NCI-H748 treated with DMSO at 0.1 percent for 48 hours (cell line): ENCODE measurements at regions not wholly inside any gene's neighbourhood (a gene's known extent, or its start where the extent isn't known, plus 50 kb on each side); places are given as distances from the start of the nearest gene placed in this dataset.

Source experiments
- DNase-seq: peaks from one replicate; lab custom pipeline; 2025; lab: John Stamatoyannopoulos, UW

DNA sequence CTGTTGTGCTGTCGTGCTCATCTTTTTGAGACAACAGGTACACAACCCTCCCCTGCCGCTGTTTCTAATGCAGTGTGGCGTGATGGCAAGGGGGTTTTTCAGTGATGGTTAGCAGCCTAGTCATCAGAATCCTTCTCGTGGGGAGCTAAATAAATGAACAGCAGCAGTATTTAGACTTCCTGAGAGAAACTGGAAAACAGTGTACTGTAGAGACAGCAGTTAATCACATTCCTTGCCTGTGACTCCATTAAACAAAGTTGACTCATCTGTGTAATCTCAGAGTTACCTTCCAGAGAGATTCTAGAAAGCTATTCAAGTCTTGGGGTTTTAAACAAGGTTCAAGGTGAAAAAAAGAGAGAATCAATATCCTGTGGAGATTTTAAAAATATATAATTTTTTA, 1753.2 kb upstream of the PCDH7 start:
- no peak for DNase-seq

DNA sequence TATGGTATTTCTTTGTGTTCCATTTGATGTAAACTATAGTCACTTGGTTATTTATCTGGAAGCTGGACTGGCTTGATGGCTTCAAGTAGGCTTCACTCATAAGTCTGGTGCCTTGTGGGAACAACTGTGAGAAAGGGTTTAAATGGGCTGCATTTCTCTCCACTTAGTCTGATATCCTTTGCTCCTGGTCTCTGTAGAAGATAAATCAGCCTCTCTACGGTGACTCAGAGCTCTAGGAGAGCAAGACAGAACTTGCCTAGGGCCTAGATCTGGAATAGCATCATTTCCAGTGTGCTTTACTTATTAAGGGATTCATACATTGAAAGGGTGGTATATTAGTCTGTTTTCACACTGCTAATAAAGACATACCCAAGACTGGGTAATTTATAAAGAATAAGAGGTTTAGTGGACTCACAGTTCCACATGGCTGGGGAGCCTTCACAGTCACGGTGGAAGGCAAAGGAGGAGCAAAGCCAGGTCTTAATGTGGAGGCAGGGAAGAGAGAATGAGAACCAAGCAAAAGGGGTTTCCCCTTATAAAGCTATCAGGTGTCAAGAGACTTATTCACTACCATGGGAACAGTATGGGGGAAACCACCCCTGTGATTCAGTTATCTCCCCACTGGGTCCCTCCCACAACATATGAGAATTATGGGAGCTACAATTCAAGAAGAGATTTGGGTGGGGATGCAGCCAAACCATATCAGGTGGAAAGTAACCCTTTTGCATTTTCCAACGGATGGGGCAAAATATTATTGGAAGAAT, 1746.4 kb upstream of the PCDH7 start:
- DNase-seq = no peak

DNA sequence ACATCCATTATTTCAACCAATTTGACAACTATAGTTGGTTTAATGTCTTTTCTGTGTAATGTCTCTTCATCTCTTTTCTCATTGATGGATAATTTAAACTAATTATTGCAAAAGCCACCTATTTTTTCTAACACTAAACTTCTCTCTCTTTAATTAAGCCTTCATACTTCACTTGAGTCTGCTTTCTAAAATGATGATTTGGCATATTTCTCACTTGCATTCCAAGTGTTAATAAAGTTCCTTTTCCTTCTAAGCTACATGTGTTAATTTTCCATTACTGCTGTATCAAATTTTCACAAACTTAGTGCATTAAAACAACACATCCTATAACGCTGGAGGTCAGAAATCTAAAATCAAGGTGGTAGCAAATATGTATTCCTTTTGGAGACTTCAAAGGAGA, 1743.8 kb upstream of the PCDH7 start:
- DNase-seq = no peak

DNA sequence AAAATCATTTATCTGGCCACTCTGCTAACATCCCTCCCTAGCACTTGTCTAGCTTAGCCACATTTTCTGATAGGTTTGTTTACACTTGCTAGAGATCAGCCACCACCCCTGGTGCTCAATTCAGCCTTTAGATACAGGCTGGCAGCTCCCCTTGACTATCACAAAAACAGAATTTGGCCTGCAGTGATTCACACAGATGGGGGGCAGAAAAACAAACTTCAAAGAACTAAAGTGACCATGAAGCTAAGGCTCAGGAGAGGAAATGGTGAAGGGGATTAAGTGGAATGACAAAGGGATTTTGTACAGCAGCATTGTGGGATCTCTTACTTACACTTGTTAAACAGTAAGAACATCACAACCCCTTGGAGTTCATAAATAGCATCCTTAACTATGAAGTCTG, 1718.0 kb upstream of the PCDH7 start:
- DNase-seq = no peak

DNA sequence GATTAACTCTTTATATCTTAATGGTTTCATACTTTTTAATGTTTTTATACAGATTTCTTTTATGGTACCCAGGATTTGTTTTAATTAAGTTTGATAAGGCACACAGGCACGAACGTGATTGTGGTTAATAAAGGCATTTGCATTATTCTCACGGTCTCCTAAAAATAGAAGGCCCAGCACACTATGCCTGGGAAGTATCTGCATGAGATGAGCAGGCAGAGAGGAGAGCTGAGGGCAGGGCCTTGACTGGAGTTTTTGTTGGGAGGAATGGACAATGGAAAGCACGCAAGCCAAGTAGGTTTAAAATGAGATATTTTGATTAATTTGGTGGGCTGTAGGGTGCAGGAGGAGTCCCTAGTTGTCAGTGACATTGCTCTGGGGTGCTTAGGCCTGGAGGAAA, 1714.3 kb upstream of the PCDH7 start:
- DNase-seq = no peak

DNA sequence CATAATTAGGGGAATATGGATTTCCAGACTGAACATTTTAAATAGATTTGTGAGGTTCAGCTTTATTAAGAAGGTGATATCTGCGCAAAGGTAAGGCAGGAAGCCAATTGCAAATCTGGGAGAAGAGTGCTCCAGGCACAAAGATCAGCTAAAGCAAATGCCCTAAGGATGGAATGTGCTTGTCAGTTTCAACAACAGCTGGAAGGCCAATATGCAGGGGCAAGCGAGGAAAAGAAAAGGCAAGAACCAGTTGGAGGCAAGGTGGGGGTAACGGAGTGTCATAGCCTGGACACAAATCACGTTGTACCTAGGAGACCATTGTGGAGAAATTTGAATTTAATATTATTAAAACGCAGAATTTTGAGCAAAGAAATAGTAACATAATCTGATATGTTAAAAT, 1710.3 kb upstream of the PCDH7 start:
- no peak for DNase-seq

DNA sequence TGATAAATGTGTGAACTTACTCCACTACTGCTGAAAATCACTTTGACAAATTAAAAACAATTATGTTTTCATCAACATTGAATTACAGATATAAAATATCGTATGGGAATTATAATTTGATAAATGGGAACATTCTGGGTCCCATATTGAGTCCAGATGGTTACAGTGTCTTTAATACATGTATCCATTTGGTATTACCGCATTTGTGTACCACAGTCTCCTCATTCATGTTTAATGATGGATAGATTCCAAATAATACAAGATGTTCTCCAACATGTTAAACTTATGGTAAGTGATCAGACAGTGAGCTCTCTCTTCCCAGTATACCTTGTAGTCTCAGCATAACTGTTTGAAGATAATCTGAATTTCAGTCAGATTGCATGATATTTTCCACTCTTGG, 1706.8 kb upstream of the PCDH7 start:
- DNase-seq = no peak

DNA sequence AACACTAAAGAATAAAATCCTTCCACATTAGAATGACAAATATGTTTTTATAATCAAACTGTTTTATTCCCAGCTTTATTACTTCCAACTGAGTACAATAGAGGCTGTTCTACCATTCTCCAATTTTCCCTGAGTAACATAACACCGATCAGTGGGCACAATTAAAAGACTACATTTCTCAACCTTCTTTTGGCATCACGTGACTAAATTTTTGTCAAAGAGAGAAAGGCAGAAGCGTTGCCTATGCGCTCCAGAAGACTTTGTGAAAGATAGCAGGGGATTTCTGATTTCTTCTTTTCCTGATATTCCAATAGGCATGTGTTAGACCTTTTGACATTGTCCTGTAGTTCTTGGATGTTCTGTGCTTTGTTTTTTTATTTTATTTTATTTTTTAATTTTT, 1705.6 kb upstream of the PCDH7 start:
- DNase-seq = no peak

DNA sequence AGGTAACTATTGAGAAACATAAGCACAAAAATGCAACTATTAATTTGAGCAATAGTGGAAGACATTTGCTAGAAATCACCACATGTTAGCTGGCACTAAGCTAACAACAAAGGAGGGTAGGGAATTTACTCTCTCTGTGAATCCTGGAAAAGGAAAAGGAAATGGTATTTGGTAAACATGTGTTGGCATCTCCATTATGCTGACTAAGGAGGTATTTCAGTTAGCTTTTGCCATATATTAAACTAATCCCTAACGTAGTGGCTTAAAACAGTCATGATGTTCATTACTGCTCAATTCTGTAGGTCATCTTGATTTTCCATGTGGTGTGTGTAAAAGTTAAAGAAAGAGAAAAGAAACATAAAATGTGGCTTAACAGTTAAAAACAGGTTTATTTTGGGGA, 1686.5 kb upstream of the PCDH7 start:
- no peak for DNase-seq

DNA sequence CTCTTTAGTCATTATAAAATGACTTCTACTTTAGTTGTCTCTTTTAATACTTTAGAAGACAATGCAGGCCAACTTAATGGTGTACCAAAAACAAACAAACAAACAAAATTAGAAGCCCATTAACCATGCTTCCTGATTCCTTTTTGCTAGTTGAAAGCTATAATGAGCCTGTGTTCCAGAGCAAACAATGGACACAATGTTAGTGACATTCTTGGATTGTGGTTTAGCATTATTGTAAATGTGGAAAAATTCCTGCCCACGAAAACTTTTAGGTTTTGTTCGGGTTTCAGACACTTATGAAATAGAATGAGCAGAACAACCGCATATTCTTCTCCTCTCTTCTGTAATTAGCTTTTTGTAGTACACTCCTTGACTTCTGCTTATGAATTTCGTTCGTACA, 1682.7 kb upstream of the PCDH7 start:
- DNase-seq = no peak

DNA sequence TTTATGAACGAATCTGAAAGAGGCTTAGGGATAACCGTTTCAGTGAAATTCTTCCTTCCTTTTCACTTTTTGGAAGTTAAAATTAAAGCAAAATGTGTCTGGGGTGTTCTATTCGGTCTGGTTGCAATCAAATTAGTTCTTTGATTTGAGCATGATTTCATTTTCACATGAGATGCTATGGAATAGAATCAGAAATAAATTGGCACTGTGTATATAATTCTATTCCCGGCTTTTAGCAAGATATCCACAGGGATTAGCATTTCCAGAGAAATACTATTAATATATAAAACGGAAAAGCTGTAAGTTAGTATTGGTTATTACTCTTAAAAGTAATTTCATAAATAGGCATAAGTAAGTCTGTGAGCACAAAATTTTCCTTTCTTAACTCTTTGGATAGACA, 1676.8 kb upstream of the PCDH7 start:
- no peak for DNase-seq

DNA sequence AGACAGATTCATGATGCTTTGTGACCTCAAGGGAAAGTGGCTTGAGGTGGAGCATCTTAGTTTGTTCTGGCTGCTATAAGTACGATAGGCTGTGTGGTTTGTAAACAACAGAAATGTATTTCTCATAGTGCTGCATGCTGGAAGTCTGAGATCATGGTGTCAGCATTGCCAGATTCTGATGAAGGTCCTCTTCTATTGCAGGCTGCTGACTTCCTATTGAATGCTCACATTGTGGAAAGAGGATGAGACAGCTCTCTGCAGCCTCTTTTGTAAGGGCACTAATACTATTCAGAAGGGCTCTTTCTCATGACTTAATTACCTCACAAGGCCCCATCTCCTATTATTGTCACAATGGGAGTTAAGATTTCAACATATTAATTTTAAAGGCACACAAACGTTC, 1674.0 kb upstream of the PCDH7 start:
- no peak for DNase-seq

DNA sequence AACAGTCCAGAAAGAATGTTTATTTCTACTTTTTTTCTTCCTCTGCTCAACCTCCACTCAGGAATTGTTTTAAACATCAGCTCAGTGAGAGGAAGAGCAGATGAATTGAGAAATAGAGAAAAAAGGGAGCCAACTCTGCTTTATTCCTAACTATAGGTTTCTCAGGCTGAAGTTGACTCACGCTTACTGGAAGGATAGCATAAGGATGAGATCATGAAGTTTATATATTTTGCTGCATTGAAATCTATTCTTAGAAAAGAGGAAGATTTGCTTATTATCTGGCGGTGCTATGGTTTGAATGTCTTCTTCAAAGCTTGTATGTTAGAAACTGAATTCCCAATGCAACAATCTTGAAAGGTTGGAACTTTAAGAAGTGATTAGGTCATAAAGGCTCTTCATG, 1673.4 kb upstream of the PCDH7 start:
- DNase-seq = no peak

DNA sequence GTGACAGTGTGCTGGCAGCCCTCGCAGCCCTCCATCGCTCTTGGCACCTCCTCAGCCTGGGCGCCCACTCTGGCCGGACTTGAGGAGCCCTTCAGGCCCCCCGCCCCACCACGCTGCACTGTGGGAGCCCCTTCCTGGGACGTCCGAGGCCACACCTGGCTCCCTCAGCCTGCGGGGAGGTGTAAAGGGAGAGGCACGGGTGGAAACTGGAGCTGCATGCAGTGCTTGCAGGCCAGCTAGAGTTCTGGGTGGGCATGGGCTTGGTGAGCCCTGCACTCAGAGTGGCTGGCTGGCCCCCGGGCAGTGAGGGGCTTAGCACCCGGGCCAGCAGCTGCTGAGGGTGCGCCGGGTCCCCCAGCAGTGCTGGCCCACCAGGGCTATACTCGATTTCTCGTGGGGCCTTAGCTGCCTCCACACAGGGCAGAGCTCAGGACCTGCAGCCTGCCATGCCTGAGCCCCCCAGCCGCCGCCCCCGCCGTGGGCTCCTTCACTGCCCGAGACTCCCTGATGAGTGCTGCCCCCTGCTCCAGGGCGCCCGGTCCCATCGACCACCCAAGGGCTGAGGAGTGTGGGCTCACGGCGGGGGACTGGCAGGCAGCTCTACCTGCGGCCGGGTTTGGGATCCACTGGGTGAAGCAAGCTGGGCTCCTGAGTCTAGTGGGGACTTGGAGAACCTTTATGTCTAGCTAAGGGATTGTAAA, 1672.7 kb upstream of the PCDH7 start:
- DNase-seq = no peak

DNA sequence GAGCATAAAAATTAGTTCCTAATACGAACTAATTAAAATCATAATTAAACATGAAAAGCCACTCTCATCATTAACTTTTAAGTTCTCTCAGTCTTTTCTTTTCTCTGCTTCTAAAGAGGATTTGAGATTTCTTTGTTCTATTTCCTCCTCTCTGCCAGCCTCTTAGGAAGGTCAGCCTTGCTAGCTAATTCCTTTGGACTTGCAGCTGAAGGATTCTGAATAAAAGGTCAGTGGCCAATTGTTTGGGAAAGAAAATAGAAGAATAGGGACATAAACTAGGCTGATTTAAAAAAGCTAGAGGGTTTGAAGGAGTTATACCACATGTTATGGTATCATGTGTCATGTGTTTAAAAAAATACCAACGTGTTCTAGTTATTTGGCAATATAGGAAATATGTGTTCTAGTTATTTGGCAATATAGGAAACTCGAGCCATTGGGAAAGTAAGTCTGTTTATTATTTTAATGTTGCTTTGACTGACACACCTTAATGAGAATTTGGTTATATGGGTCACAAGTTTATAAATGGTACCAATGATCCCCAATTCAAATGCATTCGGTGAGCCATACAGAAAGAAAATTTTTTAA, 1668.7 kb upstream of the PCDH7 start:
- no peak for DNase-seq

DNA sequence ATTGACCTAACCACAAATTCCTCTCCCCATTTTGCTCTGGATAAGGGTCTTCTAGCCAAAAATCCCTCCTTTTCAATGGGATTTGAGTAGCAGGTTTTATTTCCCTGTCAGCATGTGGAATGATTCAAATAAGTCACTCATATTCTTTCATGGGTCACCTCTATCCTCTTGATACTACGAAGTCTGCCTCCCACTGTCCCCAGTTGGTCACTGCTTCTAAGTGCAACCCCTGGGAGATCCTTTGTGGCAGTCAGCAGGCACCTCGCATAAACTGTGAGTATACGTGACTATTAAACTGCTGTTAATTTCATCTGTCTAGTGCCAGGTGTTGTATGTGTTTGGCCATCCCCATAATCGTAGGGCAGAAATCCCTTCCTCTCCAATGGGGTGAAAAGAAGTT, 1667.9 kb upstream of the PCDH7 start:
- no peak for DNase-seq

DNA sequence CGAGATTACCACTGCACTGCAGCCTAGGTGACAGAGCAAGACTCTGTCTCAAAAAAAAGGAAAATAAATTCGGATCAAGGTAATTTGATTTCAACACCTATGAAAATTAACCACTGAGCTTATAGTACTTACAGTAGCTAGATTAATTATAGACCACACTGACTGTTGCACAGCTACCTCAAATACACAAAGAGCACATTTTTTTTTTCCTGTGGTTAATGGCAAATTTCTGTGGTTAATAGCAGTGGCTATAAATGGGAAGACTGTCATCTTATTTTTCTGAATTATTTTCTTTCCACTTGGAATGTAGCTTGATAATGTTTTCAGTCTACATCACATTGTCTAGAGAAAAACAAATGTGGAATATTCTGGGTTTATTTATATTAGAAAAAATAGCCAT, 1661.6 kb upstream of the PCDH7 start:
- no peak for DNase-seq

DNA sequence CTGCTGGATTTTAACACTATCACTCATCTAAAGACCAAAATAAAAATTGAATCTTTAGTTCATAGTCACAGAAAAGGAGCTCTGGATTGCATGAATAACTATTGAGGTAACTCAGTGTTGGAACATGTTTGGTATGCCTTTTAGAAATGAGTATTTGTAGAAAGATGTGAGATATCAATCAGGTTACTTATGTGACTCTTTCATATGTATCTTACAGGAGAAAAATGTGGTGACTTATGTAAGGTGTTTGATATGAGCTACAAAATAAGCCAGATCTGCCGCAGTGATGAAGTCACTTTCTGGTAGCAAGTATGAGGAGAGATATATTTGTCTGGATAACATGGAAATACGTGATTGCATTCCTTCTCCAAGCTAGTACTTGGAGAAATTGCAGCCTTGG, 1653.3 kb upstream of the PCDH7 start:
- DNase-seq = no peak

DNA sequence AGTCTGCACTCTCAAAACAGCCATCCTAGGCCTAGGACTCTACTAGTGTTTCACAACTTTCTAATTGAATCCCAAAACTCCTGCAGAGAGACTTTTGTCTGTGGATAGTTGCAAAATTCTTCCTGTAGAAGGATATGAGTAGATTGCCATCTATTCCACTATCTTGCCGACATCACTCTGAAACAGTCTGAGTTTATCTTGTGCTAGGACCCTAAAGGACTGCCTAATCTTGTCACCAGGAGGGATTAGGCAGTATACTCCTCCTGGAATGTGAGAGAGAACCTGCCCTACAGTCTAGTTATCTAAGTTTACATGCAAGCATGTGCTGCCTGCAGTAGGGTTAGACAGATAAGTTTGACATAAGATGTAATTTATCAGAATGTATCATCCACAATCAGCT, 1646.6 kb upstream of the PCDH7 start:
- no peak for DNase-seq

DNA sequence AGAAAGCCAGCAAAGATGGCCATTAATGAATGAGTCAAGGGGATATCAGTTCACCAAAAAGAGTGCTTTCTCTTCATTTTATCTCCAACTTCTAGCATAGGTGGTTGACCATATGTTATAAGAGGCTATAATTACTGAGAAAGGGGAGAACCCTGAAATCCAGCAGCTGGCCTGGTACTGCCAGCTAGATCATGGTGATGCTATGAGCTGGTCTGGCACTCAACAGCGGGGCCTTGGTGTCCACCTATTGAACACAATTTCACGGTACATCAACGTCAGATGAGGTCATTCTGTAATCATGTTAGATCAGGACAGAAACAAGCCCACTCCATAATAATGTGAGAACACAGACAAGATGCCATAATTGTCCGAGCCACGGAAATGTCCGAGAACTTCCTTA, 1644.8 kb upstream of the PCDH7 start:
- DNase-seq = no peak

DNA sequence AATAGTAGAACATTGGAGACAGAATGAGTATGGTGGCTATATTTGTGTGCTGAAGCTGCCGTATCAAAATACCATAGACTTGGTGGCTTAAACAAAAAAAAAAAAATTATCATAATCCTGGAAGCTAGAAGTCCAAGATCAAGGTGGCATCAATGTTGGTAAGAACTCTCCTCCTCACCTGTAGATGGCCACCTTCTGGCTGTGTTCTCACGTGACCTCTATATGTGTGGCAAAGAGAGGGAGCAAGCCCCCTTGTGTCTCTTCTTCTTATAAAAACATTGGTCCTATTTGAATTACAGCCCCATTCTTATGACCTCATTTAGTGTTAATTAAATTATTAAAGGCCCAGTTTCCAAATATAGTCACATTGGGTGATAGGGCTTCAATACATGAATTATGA, 1640.9 kb upstream of the PCDH7 start:
- no peak for DNase-seq

DNA sequence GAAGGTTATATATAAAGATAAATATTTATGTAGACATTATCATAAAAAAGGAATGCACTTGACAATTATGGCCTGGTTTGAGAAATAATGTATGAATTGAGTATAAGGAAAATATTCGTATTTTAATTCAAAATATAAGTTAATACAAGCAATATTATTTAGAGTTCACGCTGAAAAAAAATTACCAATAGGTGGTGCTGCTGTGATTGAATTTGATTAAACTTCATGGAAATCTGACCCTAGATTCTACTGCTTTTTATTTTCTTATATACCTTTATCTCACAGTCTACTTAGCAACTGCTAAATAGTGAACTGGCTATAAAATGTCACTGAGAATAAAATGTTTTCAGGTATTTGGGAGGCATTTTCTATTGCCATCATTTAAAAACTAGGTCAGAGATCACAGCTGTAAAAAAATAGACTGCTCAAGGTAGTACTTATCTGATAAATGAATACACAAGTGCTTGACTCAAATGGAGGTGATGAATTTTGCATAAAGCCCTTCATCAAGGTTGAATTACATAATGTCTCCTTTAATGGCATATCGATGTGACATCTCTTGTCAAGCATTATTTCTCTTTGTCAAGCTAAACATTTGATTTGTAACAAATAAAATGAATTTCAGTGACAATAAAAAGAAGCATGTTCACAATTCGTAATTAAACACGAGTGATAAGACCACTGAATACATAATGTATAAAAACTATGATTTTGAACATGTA, 1638.8 kb upstream of the PCDH7 start:
- DNase-seq = no peak

DNA sequence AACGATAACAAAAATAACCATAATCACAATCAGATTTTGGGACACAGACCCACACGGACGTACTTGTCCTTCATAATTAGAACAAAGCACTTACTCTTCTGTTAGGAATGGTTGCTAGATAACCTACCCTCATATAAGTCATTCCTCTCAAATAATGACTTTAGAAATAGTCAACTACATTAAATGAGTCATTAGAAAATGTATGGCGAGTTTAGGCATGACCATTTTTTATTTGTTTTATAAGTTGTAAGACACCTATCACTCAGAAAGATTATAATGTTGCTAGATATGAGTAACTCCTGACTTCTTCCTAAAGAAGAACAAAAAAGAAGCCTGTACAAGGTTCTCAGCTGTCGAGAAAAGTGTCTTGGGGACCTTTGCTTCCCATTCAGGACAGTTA, 1637.5 kb upstream of the PCDH7 start:
- no peak for DNase-seq
